COLO829 (cell line): ENCODE measurements at regions not wholly inside any gene's neighbourhood (a gene's known extent, or its start where the extent isn't known, plus 50 kb on each side); places are given as distances from the start of the nearest gene placed in this dataset.
"Not testable (repeated sequence)": the region's sequence is repeated elsewhere in the genome, so short reads cannot be mapped to it uniquely, and the experiment has no call there.

Source experiments
- DNase-seq: peaks from one replicate; pipeline ENCODE4 v3.0.0; 2012; ENCODE audit warnings: low spot score

GRCh38 chr4:11120435-11120834, 308.3 kb downstream of the HS3ST1 start:
- no peak for DNase-seq

- no peak for DNase-seq
Measured at GRCh38 chr4:11119474-11119873, 309.2 kb downstream of the HS3ST1 start.

GRCh38 chr4:11118513-11118912, 310.2 kb downstream of the HS3ST1 start:
- no peak for DNase-seq

GRCh38 chr4:11116940-11117339, 311.8 kb downstream of the HS3ST1 start:
- DNase-seq = no peak

GRCh38 chr4:11111876-11112275, 316.8 kb downstream of the HS3ST1 start:
- no peak for DNase-seq

- no peak for DNase-seq
Measured at GRCh38 chr4:11111370-11111769, 317.3 kb downstream of the HS3ST1 start.

GRCh38 chr4:11106759-11107158, 321.9 kb downstream of the HS3ST1 start:
- no peak for DNase-seq

GRCh38 chr4:11106190-11106589, 322.5 kb downstream of the HS3ST1 start:
- peak; percentile 5 for DNase-seq

GRCh38 chr4:11105715-11106114, 323.0 kb downstream of the HS3ST1 start:
- no peak for DNase-seq

- no peak for DNase-seq
Measured at GRCh38 chr4:11098461-11098860, 330.2 kb downstream of the HS3ST1 start.

- DNase-seq = no peak
Measured at GRCh38 chr4:11097725-11098124, 331.0 kb downstream of the HS3ST1 start.

GRCh38 chr4:11081006-11081405, 347.7 kb downstream of the HS3ST1 start:
- DNase-seq = no peak

- DNase-seq = peak; percentile 3
Measured at GRCh38 chr4:11079171-11079570, 349.5 kb downstream of the HS3ST1 start.

GRCh38 chr4:11074581-11075241, 354.0 kb downstream of the HS3ST1 start:
- DNase-seq = no peak

GRCh38 chr4:11073621-11074051, 355.1 kb downstream of the HS3ST1 start:
- DNase-seq = no peak

GRCh38 chr4:11072999-11073398, 355.7 kb downstream of the HS3ST1 start:
- DNase-seq = no peak

- no peak for DNase-seq
Measured at GRCh38 chr4:11072463-11072862, 356.2 kb downstream of the HS3ST1 start.

GRCh38 chr4:11070813-11071212, 357.9 kb downstream of the HS3ST1 start:
- no peak for DNase-seq

GRCh38 chr4:11069581-11070211, 359.0 kb downstream of the HS3ST1 start:
- DNase-seq = no peak

GRCh38 chr4:11069083-11069482, 359.6 kb downstream of the HS3ST1 start:
- no peak for DNase-seq

GRCh38 chr4:11066584-11066983, 362.1 kb downstream of the HS3ST1 start:
- DNase-seq = not testable (repeated sequence)

GRCh38 chr4:11060637-11061036, 368.1 kb downstream of the HS3ST1 start:
- not testable (repeated sequence) for DNase-seq

- not testable (repeated sequence) for DNase-seq
Measured at GRCh38 chr4:11054937-11055336, 370.4 kb upstream of the CLNK start.
